HG03175 (cell line): ENCODE measurements at regions not wholly inside any gene's neighbourhood (a gene's known extent, or its start where the extent isn't known, plus 50 kb on each side); places are given as distances from the start of the nearest gene placed in this dataset.
A peak's percentile ranks its signal among the peaks of the same experiment; 100 is the strongest.

Source experiments
- ATAC-seq: cut with Tn5 transposase; IDR thresholded peaks from one replicate; pipeline ENCODE4 v1.9.1; 2021; ENCODE audit warnings: mild to moderate bottlenecking, moderate library complexity; ENCODE audit not compliant: unreplicated experiment

DNA sequence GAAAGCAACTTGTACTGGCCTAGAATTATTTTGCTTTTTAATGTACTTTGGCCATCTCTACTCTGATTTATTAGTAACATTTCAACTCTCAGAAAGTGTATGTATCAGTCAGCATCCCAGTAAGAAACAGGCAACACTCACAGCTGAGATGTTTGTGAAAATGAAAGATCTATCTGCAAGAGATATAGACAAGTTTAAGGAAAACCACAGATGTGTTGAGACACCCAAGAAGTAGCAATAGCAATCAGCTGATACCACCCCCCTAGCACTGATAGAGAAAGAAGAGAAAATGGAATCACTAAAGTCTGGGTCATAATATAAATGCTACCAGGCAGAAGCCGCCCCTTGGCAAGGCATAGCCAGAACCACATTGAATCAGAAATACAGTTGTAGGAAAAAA lies 372.0 kb downstream of the ARAP2 start:
- ATAC-seq, result no peak

DNA sequence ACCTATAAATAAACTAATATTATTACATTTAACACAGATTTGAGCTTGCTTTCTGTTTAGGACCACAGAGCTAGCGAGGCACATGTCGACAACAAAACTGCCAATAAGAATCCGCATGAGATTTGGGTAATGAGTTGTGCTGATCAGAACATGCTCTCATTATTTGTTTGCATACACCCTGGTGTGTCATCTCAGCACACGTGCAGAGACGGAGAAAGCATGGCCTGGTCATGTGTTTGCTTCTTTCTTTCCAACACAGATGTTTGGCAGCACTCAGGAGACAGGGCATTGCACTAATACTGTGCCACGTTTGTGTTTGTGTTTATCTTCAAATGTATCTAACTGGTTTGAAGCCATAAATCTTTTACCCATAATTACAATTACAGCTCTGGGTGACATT lies 364.8 kb downstream of the ARAP2 start:
- ATAC-seq, result no peak

DNA sequence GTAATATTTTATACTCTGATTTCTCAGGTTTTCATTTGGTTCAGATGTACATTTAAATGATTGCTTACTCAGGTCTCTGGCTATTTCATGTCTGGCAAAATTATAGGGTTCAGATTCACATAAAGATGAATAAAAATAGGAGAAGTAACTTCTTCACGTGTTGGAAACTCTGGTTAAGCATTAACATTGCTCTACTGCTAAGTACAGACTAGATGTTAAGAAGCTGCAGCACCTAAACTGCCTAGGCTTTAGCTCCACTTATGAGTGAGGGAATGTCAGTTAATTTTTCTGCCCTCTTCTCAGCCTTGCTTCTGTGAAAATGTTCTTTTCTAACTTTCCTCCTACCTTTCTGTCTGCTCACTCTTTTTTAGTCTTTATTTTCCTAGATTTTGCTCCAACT lies 361.2 kb downstream of the ARAP2 start:
- ATAC-seq, result peak; percentile 61

DNA sequence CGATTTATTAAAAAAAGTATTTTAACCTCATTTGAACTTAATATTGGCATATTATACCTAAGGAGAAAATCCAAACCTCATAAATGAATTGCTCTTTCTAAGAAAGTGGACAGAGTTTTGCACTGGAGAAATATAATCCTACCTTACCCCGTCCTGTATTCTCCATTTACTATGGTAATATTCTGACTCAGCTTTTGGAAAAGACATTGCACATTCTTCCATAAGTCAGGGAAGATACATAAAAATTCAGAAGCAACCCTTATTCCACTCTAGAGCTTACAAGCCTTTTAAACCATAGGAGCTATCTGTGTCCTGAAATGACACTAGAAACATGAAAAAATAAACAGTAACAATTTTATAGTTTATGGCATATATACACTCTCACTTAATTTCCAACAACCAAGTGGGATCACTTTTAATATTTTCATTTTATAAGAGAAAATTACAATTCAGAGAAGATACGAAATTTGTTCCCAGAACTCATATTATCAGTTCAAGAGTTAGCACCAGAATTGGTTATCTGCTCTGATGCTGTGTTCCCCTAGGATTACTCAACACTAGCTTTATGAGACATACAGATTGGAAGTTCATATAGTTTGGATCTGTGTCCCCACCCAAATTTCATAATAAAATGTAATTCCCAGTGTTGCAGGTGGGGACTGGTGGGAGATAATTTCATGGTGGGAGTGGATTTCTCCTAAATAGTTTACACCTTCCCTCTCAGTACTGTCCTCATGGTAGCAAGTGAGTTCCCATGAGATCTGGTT lies 359.4 kb downstream of the ARAP2 start:
- ATAC-seq, result no peak

DNA sequence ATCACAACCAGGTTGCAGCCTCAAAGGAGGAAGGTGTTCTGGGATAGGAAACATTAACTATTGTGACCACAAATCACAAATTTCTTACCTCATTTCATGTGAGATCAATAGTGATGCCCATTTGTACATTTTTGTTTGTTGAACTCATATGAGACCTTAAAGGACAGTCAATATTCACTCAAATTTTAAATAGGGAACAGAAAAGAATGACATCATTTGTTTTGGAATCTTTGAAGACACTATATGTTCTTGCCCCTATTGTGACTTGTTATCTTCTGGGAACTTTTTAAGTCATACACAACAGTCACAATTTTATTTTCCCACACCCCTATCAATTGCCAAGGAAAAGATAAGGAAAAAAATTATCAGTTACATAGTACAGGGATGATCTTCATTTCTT lies 346.5 kb downstream of the ARAP2 start:
- no peak for ATAC-seq

DNA sequence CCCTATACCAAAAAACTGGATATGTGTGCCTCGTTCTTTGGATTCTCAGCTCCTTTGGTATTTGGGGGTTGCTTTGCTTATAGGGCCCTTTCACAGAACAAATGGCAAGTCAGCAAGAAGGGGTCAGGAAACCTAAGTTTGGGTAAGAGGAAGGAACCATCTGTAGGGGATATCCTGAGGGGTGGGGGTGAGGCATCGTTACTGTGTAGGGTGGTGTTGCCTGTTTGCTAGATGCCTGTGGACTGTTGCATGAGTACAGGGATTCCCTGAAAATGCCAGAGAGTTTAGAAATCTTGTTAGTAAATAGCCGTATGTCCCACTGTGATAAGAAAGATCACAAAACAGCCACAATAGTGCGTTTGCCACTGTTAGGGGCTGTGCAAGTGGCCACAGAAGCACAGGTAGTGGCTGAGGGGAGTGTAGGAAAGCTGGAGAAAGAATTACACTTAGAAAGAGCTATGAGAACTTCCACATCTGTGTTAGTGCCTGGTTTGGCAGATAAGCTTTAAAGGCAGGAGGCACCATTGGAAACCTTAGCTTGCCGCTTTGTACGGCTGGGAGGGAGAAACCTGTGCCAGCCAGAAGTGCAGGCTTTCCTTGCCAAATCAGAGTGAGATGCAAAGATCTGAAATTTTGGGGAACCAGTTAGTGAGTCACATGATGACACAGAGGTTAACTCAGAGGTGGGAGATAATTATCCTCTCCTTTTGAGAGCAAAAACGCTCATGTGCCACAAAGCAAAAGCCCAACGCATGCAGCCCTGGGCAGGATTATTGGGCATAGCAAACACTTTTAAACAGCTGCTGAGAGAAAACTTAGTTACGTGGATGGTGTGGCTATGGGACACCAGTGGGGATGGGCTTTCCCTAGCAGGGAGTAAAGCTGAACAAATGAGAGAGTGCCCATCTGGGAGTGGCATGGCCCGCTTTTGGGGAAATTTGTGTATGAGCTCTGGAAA lies 343.7 kb downstream of the ARAP2 start:
- ATAC-seq, result no peak

DNA sequence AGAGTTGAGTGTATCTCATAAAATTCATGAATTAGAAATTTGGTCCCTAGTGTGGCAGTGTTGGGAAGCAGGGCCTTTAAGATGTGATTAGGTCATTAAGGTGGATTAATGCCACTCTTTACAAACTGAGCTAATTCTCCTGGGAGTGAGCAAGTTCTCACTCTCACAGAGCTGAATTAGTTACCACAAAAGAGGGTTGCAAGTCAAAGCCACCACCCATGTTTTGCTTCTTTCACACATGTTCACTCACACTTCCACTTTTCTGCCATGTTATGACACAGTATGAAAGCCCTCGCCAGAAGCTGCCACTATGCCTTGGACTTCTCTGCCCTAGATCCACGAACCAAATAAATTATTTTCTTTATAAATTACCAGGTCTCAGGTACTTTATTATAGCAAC lies 332.1 kb downstream of the ARAP2 start:
- peak; percentile 89 for ATAC-seq

DNA sequence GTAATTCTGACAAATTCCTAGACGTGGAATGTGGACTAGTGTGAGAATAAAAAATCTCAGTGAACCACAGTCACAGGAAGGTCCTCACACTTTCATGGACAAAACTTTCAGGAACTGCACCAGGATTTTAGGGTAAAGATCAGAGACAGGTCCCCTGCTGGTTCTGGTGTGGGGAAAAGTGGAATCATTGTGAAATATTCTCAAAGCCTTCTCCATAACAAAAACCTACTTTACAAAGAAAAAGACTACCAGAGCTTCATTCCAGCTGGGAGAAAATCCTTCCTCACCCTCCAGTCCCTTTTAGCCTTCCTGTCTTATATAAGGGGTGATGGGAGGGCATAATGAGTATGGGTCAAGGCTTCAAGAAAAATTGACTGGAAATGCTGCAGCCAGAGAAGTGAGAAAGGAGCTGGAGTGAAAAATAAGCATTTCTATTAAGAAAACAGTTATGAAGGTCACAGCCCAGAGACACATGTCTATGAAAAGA lies 325.8 kb downstream of the ARAP2 start:
- ATAC-seq, result no peak

DNA sequence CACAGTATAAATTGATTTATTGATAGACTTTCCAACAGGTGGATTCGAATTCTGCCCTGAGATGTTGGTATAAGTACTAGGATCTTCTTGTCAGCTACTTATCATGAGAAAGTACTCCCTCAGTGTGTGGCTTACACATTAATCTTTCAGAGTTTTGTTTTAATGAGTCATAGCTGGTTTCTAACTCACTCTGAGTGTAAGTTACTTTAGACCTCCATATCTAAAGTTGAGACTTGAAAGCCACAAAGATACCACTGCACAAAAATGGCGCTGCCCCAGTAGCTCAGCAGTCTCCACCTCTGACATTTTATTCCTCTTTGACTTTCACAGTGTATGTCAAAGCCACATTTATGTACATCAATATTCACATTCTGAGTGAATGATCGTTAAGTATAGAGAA lies 318.5 kb downstream of the ARAP2 start:
- peak; percentile 83 for ATAC-seq

DNA sequence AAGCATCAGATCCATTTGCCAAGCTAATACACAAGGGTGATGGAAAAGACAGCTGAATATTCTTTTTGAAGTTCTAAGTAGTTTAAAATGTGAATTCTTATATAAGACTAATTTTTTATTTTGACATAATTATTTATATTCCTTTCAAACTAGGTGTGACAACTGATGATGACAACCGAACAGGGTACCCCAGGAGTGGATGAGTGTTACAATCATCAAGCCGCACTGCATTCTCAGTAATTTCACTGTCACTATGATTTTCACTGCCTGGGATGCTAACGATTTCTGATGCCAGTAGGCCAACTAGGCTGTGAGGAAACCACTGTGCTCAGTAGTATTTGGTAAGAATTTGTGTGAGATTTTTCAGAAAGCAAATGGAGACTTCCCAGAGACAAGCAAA lies 317.5 kb downstream of the ARAP2 start:
- no peak for ATAC-seq

DNA sequence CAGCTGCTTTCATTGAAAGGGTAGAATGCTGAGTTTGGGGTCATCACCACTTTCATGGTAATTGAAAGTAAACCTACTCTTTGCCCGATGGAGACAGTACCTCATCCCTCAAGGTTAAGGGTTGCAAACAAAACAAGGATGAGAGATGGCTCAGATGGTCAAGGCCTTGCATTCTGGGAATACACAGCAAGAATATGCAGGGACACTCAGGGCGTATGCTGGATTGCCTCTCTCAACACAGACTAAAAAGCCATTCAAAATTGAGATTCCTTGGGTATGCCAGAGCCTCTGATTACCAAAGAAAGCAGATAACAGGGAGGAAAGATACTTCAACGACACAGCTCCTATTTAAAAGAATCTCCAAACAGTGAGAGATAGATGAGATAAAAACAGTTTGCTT lies 310.4 kb downstream of the ARAP2 start:
- no peak for ATAC-seq

DNA sequence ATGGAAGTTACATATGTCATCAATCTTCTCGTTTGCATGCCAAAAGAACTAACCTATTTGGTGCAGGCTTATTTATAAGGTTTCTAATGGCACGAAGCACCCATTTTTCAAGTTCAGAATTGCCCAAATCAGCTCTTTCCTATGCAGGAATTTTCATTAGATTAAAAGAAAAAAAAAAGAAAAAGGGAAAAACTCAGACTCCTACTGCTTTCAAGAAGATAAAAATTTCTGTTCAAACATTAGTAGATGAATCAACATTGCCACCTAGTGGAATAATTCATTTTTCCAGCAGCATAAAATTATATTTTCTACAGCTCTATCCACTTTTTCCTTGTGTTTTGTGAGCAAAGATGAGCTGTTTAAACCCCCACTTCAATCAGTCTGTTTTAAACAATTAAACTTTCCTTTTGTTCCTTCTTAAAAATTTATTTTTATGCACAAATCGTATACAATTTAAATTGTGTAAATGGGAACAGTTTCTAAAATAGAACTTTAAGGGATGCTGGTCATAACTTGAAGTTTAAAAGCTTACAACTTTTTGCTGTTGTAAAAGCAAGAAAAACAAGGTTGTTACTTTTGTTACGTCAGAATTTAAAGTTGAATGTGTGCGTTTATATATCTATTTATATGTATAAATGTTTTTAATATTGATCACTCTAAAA lies 309.9 kb downstream of the ARAP2 start:
- peak; percentile 44 for ATAC-seq

DNA sequence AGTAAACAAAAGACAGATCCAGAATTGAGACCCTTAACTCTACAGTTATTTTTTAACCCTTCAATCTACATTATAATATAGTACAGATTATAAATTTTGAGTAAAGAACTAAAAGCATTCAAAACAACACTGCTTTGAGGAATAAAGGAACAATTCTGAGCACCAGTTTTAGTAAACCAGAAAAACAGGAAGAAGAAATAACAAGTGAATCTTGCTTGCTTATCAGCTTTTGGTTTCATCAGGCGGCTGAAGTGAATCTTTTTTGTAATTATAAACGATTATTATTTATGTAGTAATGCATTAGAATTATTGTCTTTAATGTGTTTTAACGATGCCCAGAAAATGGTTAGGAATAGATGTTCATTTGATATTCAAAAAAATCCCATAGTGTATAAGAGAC lies 305.4 kb downstream of the ARAP2 start:
- no peak for ATAC-seq

DNA sequence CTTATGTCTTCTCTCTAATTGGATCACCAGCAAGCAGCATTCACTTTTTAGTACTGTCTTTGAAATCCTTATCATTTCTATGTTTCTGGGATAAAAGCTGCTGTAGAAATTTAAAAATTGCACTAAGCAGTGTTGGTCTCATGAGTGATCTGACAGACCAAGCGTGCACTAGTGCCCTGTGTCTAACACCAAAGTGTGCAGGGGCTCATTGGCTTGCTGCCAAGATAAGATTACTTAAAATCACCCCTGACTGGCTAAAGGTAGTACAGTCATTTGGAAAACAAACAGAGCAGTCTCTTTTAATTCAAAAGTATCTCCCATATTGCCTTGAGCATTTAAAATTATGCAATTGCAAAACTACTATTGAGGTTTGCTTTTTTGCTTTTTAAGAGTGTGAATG lies 304.6 kb downstream of the ARAP2 start:
- ATAC-seq, result no peak

DNA sequence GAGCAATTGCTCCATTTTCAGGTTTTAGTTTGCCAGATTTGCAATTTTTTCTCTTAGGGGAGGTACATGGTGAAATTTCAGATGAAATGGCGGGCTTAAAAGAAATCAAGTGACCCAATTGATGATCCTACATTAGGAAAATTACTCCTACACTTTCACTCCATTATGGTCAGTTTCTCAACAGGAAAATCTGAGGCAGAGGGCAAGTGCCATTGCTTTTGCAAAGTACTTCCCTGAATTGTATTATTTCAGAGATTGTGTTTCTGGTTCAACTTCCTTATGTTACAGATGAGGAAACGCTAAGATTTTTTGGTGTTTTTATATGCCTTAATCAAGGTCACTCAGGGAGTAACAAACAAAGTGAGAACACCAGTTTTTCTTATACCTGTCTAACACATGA lies 302.2 kb downstream of the ARAP2 start:
- ATAC-seq, result no peak

DNA sequence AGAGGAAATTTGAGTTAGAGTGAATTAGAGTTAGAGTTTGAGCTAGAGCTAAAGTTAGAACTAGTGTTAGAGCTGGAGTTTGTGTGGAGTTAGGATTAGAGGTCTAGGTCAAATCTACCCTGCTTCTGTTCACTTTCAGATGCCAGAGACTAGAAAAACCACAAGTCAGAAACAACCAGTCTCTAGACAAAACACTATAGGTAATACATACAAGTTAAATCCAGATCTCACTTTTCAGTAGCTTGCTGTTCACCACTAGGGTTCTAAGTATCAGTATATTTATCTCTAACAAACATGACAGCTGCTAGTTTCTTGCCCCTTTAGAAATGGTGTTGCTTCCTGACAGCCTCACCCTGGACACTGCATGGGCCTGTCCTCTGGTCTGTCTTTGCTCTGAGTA lies 300.7 kb downstream of the ARAP2 start:
- ATAC-seq, result no peak

DNA sequence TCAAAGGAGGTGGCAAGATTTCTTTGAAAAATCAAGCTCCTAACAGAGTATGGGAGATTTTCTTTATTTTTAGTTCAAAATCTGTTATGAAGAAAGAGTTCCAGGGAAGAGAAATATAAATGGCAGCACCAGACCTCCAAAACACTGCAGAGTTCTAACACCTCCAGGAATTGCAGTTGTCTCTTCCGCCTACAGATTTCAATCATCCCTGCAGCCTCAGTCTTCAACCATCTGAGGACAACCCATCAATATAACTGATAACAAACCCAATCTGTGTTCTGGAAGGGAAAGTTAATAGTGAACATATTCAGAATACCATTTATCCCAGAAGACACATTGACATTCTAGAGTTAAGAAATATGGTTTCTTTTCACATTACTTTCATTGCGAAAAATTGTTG lies 296.1 kb downstream of the ARAP2 start:
- no peak for ATAC-seq

DNA sequence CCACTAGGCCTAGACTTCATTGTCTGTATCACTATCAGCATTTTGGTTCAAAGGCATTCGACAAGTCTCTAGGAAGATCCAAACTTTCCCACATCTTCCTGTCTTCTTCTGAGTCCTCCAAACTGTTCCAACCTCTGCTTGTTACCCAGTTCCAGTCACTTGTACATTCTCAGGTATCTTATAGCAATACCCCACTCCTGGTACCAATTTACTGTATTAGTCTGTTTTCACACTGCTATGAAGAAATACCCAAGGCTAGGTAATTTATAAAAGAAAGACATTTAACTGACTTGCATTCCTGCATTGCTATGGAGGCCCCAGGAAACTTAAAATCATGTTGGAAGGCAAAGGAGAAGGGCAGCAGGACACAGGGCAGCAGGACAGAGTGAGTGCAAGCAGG lies 293.9 kb downstream of the ARAP2 start:
- ATAC-seq, result no peak

DNA sequence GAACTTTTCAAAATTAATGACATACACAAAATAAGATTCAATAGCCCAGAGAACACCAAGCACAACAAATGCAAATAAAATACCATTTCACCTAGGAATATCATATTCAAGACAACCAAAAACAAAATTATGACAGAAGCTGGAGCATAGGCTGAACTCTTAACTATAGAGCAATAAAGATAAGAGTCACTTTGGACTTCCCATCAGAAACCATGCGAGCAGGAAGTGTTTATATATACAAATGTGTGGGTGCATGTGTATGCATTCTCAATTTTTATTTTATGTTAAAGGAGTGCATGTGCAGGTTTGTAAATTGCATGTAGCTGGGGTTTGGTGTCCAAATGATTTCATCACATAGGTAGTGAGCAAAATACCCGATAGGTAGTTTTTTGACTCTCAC lies 291.6 kb downstream of the ARAP2 start:
- no peak for ATAC-seq

DNA sequence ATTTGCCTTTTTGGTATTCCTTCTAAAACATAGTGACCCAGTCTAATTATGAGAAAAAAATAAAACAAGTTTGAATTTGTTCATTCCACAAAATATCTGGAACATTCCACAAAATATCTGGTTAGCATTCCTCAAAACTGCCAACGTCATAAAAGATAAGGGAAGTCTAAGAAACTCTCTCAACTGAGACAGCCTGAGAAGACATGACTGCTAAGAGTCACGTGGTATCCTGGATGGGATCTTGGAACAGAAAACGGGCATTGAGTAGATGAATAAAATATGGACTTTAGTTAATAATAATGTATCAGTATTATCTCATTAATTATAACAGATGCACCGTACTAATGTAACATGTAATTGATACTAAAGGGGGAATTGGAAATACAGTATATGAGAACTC lies 280.9 kb downstream of the ARAP2 start:
- no peak for ATAC-seq

DNA sequence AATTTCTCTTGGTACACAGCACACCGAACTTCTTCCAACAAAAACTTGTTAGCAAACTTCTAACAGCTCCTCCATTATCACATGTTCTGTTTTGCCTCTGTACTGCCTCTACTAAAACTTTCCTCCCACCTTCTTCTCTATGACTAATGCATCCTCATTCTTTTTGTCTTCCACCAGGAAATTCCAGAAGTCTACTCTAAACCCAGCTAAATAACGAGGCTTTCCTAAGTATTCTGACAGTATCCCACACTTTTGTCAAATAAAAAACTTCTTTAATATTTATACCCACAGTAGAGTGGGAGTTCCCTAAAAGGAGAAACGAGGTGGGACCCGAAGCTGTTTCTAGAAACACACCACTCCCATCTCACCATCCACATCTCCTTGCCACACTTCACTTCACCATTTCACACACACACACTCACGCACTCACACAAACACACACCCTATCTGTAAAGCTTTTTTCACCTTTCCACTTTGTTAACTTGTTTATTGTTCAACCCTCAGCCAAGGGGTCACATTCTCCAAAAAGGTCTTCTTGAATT lies 280.3 kb downstream of the ARAP2 start:
- ATAC-seq, result no peak
